ENCODE measurements at regions not wholly inside any gene's neighbourhood (a gene's known extent, or its start where the extent isn't known, plus 50 kb on each side); places are given as distances from the start of the nearest gene placed in this dataset.
A peak's percentile ranks its signal among the peaks of the same experiment; 100 is the strongest.

- no peak for DNase-seq
These were observed 100.7 kb upstream of the MVB12B start for GRCh38 chr9:126225611-126226609.

GRCh38 chr9:126226991-126227936 lies 99.4 kb upstream of the MVB12B start:
- no peak for DNase-seq

GRCh38 chr9:126228111-126228780 lies 98.4 kb upstream of the MVB12B start:
- no peak for DNase-seq

- peak; percentile 75 to 76 for DNase-seq
These were observed 97.7 kb upstream of the MVB12B start for GRCh38 chr9:126228781-126229444.

GRCh38 chr9:126229501-126229900 lies 97.1 kb upstream of the MVB12B start:
- DNase-seq = no peak

GRCh38 chr9:126230692-126231091 lies 95.9 kb upstream of the MVB12B start:
- no peak for DNase-seq

GRCh38 chr9:126232461-126232860 lies 94.2 kb upstream of the MVB12B start:
- no peak for DNase-seq

- DNase-seq = no peak
These were observed 93.5 kb upstream of the MVB12B start for GRCh38 chr9:126233175-126233574.

GRCh38 chr9:126233913-126234525 lies 92.6 kb upstream of the MVB12B start:
- DNase-seq = no peak

- DNase-seq = no peak
These were observed 91.8 kb upstream of the MVB12B start for GRCh38 chr9:126234681-126235335.

GRCh38 chr9:126235336-126236243 lies 91.0 kb upstream of the MVB12B start:
- DNase-seq = no peak

GRCh38 chr9:126236273-126236672 lies 90.4 kb upstream of the MVB12B start:
- DNase-seq = no peak

- DNase-seq = no peak
These were observed 88.2 kb upstream of the MVB12B start for GRCh38 chr9:126238415-126238814.

GRCh38 chr9:126239515-126239914 lies 87.1 kb upstream of the MVB12B start:
- DNase-seq = no peak

- no peak for DNase-seq
These were observed 85.8 kb upstream of the MVB12B start for GRCh38 chr9:126240835-126241234.

- no peak for DNase-seq
These were observed 77.9 kb upstream of the MVB12B start for GRCh38 chr9:126248680-126249079.

- no peak for DNase-seq
These were observed 64.9 kb upstream of the MVB12B start for GRCh38 chr9:126261584-126262356.

GRCh38 chr9:126262738-126263137 lies 63.9 kb upstream of the MVB12B start:
- no peak for DNase-seq

- no peak for DNase-seq
These were observed 56.1 kb upstream of the MVB12B start for GRCh38 chr9:126270556-126270955.

Measured in activated CD4-positive, alpha-beta T cell treated with anti-CD3 and anti-CD28 coated beads, Interleukin-2, amount 50 U/mL, for 48 hours (primary cell).